CD4-positive, alpha-beta T cell treated with Interleukin-4 for 1 hour (primary cell): ENCODE measurements at regions not wholly inside any gene's neighbourhood (a gene's known extent, or its start where the extent isn't known, plus 50 kb on each side); places are given as distances from the start of the nearest gene placed in this dataset.

ENCODE experiments used
- DNase-seq, 2 donors: peaks; one replicate each; pipeline ENCODE4 v3.0.0-alpha.2; 2020 to 2022

DNA sequence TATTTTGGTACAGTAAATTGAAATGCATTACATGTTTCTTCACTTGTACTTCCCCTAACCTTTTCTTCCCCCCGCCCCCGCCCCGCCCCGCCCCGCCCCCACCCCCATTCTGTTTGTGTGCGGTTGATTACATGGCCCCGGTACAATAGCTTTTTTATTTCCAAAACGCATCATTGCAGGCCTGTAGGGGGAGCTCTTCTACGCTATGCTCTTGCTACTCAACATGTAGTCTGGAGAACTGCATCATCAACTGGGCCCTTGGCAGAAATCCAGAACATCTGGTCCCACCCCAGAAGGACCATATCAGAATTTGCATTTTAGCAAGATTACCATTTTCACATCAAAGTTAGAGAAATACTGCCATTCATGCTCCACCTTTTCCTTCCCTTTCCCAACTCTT is 333.3 kb upstream of the DDX53 start:
- DNase-seq, result no peak

DNA sequence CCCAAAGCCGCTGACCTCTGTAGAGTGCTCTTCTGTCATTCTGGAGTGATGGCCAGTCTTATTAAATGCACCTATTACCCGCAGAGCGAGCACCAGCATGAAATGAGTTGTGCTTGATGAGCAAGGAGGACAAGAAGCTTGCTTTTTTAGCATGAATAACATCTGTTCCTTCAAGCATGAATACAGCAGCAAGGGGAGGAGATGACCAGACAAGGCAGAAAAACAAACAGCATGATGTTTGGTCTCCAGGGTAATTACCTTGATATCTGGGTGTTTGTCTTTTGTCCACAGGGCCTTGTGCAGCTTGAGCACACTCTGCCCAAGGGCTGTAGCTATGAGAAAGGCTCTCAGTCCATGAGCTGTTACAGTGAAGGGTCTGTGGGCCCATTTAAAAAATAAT is 324.8 kb upstream of the DDX53 start:
- DNase-seq, result no peak

DNA sequence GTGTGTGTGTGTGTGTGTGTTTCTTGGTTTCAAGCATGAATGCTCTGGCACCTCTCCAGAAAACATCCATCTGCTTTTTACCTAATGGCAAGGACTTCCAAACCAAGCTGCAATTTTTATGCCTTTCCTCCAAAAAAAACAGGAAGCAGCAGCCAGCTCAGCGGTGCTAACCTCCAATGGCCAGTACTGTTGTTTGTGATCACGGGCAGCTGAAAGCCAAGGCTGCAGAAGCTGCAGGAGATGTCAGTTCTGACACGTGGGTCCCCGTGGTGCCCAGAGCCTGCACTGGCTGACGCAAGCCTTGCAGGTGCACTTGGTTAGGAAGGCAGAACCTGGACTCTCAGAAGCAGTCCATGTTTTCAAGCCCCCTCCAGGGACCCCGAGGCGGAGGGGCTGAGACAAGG is 313.6 kb upstream of the DDX53 start:
- DNase-seq, result no peak

GRCh38 chrX:22689290-22689689 is 310.5 kb upstream of the DDX53 start:
- DNase-seq, result no peak

GRCh38 chrX:22690116-22690515 is 309.6 kb upstream of the DDX53 start:
- DNase-seq, result no peak

GRCh38 chrX:22691966-22692565 is 307.7 kb upstream of the DDX53 start:
- no peak for DNase-seq

DNA sequence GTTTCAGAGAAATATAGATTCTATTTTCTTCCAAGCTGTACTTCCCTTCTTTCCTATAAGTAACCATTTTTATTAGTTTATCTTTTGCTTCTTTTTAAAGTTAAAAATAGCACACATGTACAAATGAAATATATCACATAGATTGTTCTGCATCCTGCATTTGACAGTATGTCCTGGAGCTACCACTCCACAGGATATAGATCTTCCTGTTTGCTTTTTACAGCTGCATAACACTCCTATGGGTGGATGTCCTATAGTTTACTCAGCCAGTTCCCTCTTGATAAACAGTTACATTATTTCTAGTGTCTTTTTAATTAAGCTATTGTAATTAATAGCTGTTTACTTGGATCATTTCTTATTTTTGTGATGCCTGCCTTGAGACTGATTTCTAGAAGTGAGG is 301.6 kb upstream of the DDX53 start:
- DNase-seq, result no peak

DNA sequence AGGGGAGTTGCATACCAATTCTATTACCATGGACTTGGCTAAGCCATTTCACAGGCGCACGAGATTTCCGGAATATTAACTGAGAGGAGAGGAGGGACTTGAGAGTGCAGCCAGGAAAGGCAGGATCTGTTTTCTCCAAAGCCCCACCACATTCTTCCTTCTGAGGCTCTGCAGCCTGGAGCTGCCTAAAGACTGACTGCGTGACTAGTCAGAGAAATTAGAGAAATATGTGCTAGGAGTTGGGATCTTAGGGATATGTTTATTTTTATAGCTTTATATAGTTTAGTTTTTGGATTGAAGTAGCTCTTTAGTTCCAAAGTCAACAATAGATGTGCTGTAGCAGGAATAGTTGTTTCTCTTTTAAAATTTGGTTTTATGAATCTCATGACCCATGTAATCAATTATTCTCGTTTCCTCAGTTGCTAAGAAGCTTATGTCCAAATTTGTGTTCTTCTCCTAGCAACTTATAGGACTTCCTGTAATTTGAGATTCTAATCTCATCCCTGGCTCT is 300.1 kb upstream of the DDX53 start:
- DNase-seq, result no peak

DNA sequence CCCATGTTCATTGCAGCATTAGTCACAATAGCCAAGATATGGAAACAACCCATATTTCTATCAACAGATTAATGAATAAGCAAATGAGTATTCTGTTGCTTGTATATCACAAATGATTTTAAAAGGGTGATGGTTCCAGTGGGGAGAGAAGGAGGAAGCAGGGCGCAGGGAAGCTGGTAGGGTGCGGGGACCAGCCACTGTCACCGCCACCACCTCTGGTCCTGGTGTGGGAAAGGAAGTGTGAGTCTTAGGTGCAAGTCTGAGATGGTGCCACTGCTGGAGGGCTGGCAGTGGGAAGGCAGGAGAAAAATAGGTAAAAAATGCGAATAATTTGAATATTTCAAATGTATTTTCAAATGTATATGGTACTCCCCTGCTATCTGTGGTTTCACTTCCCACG is 286.8 kb upstream of the DDX53 start:
- DNase-seq, result no peak

GRCh38 chrX:22730542-22730941 is 269.2 kb upstream of the DDX53 start:
- DNase-seq, result no peak

GRCh38 chrX:22737541-22737940 is 262.2 kb upstream of the DDX53 start:
- DNase-seq, result no peak

DNA sequence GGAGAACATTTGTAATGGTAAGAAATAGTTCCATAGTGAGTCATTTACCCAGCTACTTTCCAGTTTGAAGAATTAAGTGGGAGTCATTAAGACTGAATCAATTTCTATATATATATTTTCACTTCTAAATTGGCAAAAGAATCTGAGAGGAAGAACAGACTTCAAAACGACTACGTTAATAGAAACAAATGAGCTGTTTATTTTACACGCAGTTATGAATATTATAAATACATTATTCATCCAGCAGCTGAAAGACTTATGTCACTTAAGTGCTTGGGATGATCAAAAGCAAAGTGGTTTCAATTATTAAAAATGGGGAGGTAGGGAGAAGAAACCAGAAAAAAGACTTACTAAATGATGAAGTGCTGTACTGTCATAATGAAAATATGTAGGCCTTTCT is 260.5 kb upstream of the DDX53 start:
- DNase-seq, result no peak

- DNase-seq, result no peak
Measured at GRCh38 chrX:22740836-22741235, 258.9 kb upstream of the DDX53 start.

- DNase-seq, result no peak
Measured at GRCh38 chrX:22742174-22742573, 257.6 kb upstream of the DDX53 start.

GRCh38 chrX:22746081-22746480 is 253.7 kb upstream of the DDX53 start:
- DNase-seq, result no peak

- DNase-seq, result peak; percentile 16 to 28
Measured at GRCh38 chrX:22748093-22748999, 251.4 kb upstream of the DDX53 start.

DNA sequence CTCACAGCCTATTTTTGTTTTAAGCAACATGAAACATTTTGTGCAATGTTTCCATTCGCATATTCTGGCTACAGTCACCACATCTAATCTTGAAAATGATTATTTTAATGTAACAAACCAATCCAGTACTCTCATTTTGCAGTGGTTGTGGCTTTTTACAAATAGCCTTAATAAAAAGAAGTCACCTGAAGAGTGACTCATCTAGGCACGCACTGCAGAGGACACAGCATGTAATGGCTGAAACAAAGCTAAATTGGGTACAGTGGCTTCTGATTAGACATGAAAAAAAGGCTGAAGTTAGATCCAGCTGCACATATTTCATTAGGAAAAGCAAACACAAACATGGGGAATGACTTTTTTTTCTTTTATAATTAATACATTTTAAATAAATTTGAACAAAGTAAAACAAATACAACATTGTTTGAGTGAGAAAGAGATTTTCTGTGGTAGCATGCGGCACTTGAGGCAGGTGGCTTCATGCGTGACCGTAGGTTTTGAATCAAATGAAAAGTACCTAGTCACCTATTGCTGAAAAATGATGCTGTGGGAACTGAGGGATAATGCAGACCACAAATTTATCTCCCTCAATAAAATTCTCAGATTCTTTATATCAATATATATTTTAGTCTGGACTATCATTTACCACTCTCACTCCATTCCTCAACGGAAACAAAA is 240.8 kb upstream of the DDX53 start:
- no peak for DNase-seq

DNA sequence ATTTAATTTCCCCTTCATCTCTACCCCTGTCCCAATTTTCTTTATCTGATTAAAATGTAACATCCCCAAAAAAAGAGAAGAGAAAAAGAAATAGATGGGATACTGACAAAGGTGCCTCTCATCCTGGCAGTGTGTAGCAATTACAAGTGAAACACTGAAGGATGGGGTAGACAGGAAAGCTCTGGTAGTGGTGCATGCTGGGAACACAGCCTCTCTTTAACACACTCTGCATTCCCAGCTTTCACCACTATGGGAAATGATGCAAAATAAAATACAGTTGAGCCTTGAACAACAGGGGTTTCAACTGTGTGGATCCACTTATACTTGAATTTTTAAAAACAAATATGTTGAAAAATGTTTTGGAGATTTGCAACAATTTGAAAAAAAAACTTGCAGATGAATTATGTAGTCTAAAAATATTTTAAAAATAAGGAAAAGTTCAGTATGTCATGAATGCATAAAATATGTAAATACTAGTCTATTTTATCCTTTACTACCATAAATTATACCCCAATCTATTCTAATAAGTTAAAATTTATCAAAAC is 239.2 kb upstream of the DDX53 start:
- DNase-seq, result no peak

DNA sequence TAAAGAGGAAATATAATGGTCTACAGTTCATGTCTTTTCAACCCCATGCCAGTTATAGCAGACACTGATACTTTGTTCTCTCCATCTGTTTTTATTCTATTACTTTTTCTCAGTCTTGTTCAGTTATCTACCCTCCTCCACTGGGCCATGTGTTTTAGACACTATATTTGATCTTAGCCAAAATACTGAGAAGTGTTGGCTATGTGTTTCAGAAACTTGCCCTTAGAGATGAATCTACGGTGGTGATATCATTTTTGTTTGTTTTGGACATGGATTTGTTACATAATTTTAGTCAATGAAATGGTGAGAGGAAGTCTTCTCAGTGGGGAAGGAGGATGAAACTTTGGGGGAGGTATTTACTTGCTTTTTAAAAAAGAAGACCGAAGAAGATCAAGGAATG is 211.5 kb upstream of the DDX53 start:
- no peak for DNase-seq

- DNase-seq, result no peak
Measured at GRCh38 chrX:22795671-22796070, 204.1 kb upstream of the DDX53 start.

- DNase-seq, result no peak
Measured at GRCh38 chrX:22800360-22800759, 199.4 kb upstream of the DDX53 start.

DNA sequence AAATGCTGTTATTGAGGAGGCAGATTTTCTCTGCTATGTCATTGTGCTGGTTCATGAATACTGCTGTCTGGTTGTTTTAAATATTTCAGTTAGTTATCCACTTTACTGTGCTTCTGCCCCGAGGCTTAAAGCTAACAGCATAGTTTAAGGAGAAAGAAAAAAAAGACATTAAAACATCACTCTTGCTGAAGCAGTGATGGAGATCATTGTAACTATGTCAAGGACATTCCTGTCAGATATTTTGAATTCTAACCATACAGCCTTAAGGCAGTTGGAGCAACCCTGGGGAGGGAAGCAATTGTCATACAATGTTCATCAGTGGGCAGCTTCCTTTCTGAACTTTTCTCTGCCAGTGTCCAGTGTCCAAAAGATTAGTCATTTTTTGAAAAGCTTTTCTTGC is 199.0 kb upstream of the DDX53 start:
- DNase-seq, result no peak

DNA sequence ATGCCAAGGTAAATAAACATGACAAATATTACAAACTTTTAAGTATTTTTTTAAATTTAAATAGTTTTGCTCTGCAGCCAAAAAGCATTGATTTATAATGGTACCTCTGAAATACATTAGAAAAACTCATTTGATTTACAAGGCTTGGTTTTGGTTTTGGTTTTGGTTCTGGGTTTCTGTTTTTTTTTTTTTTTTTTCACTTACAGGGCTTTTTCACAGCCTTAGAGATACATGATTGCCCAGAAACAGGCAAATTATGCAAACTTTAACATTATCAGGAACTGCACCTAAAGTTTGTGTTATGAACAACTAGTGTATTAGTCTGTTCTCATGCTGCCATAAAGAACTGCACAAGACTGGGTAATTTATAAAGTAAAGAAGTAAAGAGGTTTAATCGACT is 196.4 kb upstream of the DDX53 start:
- DNase-seq, result no peak

- no peak for DNase-seq
Measured at GRCh38 chrX:22810876-22811275, 188.9 kb upstream of the DDX53 start.
